ENCODE measurements at regions not wholly inside any gene's neighbourhood (a gene's known extent, or its start where the extent isn't known, plus 50 kb on each side); places are given as distances from the start of the nearest gene placed in this dataset.

GRCh38 chr9:87089506-87089905, 142.2 kb upstream of the GAS1 start:
- H3K27me3 ChIP-seq, result peaks cover 0 to 14% (median 4%) of the 10 kb centered on the region in 7 donors
- intact Hi-C loops (cut with DNase I), result loop anchor here in 2 of 10 donors (10.0 kb wide), 2 partner anchors 115 to 135 kb away; no protein-coding TSS in a partner anchor
- peak overlapping the region in 6 of 10 donors; percentile 22 to 67 (median 58) for H3K27ac ChIP-seq
- ATAC-seq (peak in 1 of 8 donors; percentile 5), DNase-seq (no peak)
- TF ChIP-seq, protein P1, sequence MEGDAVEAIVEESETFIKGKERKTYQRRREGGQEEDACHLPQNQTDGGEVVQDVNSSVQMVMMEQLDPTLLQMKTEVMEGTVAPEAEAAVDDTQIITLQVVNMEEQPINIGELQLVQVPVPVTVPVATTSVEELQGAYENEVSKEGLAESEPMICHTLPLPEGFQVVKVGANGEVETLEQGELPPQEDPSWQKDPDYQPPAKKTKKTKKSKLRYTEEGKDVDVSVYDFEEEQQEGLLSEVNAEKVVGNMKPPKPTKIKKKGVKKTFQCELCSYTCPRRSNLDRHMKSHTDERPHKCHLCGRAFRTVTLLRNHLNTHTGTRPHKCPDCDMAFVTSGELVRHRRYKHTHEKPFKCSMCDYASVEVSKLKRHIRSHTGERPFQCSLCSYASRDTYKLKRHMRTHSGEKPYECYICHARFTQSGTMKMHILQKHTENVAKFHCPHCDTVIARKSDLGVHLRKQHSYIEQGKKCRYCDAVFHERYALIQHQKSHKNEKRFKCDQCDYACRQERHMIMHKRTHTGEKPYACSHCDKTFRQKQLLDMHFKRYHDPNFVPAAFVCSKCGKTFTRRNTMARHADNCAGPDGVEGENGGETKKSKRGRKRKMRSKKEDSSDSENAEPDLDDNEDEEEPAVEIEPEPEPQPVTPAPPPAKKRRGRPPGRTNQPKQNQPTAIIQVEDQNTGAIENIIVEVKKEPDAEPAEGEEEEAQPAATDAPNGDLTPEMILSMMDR (IDR thresholded peaks at IDR 0.05), result no peak
- WGBS, 2 donors, result 67 to 75% methylated on average over 2 of the region's 2 CpGs
- no peaks in the 10 kb centered on the region for H3K36me3 ChIP-seq
- peaks cover 0 to 42% (median 21%) of the 10 kb centered on the region in 9 donors for H3K4me1 ChIP-seq
- no peak overlapping the region for H3K4me3 ChIP-seq
- H3K9me3 ChIP-seq, result peaks cover 0 to 13% (median 4%) of the 10 kb centered on the region in 11 donors

DNA sequence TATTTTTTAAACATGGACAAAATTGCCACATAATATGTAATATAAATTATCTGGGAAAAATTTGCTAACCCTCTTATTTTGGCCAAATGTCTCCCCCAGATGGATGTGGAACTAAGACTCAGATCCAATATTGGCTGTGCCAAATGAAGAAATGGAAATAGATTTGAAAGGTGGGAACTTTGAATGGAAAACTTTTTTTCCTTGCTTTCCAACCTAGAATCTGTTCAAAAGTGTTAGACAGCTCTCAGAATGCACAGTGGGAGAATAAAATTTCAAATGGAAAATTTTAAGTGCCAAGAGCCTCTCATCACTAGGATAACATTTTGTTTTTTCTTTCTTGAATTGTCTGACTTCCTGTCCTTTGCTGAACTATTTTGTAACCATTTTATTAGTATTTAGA, 142.6 kb upstream of the GAS1 start:
- peaks cover 0 to 14% (median 4%) of the 10 kb centered on the region in 7 donors for H3K27me3 ChIP-seq
- H3K4me3 ChIP-seq, result no peak overlapping the region
- no peak for DNase-seq
- H3K4me1 ChIP-seq, result peaks cover 0 to 42% (median 21%) of the 10 kb centered on the region in 9 donors
- TF ChIP-seq, protein P1 (IDR thresholded peaks at IDR 0.05), result no peak
- peak in 6 of 8 donors; percentile 20 to 64 (median 57) for ATAC-seq
- peak overlapping the region in 7 of 10 donors; percentile 21 to 67 (median 57) for H3K27ac ChIP-seq
- H3K36me3 ChIP-seq, result no peaks in the 10 kb centered on the region
- intact Hi-C loops (cut with DNase I), result loop anchor here in 3 of 10 donors (5.0 to 10.0 kb wide), 3 partner anchors 67 to 135 kb away; no protein-coding TSS in a partner anchor
- H3K9me3 ChIP-seq, result peaks cover 0 to 13% (median 4%) of the 10 kb centered on the region in 11 donors

GRCh38 chr9:87093777-87094176, 146.5 kb upstream of the GAS1 start:
- intact Hi-C loops (cut with DNase I), result loop anchor here in 1 of 10 donors (5.0 kb wide), 1 partner anchor 64 kb away; no protein-coding TSS in a partner anchor

GRCh38 chr9:87095951-87096350, 148.6 kb upstream of the GAS1 start:
- no peaks in the 10 kb centered on the region for H3K36me3 ChIP-seq
- peaks cover 0 to 6% (median 0%) of the 10 kb centered on the region in 9 donors for H3K4me1 ChIP-seq
- intact Hi-C loops (cut with DNase I), result no loop called here
- H3K27me3 ChIP-seq, result peaks cover 0 to 24% (median 4%) of the 10 kb centered on the region in 7 donors
- WGBS, 2 donors, result 81 to 83% methylated on average over 5 of the region's 5 CpGs
- ATAC-seq (no peak), DNase-seq (no peak)
- peaks cover 0 to 4% (median 0%) of the 10 kb centered on the region in 11 donors for H3K9me3 ChIP-seq
- H3K27ac ChIP-seq, result no peak overlapping the region
- H3K4me3 ChIP-seq, result no peak overlapping the region
- TF ChIP-seq, protein P1 (IDR thresholded peaks at IDR 0.05), result no peak

More at GRCh38 chr9:87093777-87094176, 146.5 kb upstream of the GAS1 start:
- Histone ChIP-seq H3K36me3 (no peaks in the 10 kb centered on the region), H3K9me3 (peaks cover 0 to 4% (median 0%) of the 10 kb centered on the region in 11 donors), H3K27me3 (peaks cover 0 to 18% (median 4%) of the 10 kb centered on the region in 7 donors), H3K4me3 (no peak overlapping the region), H3K4me1 (peaks cover 0 to 12% (median 10%) of the 10 kb centered on the region in 9 donors), H3K27ac (no peak overlapping the region)
- DNase-seq (no peak), ATAC-seq (no peak)
- TF ChIP-seq, protein P1 (IDR thresholded peaks at IDR 0.05), result no peak
- 86 to 99% methylated on average over 3 of the region's 3 CpGs for WGBS, 2 donors
